Right cardiac atrium (tissue), 5 donors: ENCODE measurements at regions not wholly inside any gene's neighbourhood (a gene's known extent, or its start where the extent isn't known, plus 50 kb on each side); places are given as distances from the start of the nearest gene placed in this dataset.

ENCODE experiments used
- ATAC-seq, 2 donors: fragments of 200-7000 bp; cut with Tn5 transposase; one replicate each; pipeline versions ENCODE4 v1.8.0 to v1.9.1; 2020; ENCODE audit warnings: moderate library complexity in 2 of 2, mild to moderate bottlenecking in 1 of 2
- DNase-seq, 3 donors: peaks; one replicate each; pipeline ENCODE4 v3.0.0-alpha.2; 2020
- H3K27ac ChIP-seq: one replicate; pipeline ENCODE4 v1.5.1; 2013; ENCODE audit warnings: mild to moderate bottlenecking, low read length, control low read depth, moderate library complexity
- H3K27me3 ChIP-seq: one replicate; pipeline ENCODE4 v1.6.1; 2013; ENCODE audit not compliant: control insufficient read depth, insufficient read depth
- H3K4me1 ChIP-seq: one replicate; pipeline ENCODE4 v1.6.1; 2013; ENCODE audit warnings: low read length; ENCODE audit not compliant: control insufficient read depth, insufficient read depth
- H3K4me3 ChIP-seq: one replicate; pipeline ENCODE4 v1.5.1; 2013; ENCODE audit warnings: low read length, control low read depth
- H3K9me3 ChIP-seq: one replicate; pipeline ENCODE4 v1.6.1; 2013; ENCODE audit warnings: low read length; ENCODE audit not compliant: control insufficient read depth
- WGBS: extraction: QIAGEN DNeasy Blood & Tissue Kit; methylation state at CpG from one replicate; pipeline ENCODE4 v1.1.7; 2013; 5-methylcytosine and 5-hydroxymethylcytosine counted together
- intact Hi-C, 4 donors: fragments of 100-400 bp; cut with DNase I; formaldehyde crosslinking; loops; one replicate each; pipeline versions ENCODE4 v1.11.0 to v1.14.0; 2022 to 2023
- donor health status: healthy with polysubstance abuse.
- donor health status: DM: no; HTN: yes; CAD: no.
- donor health status: DM: no; HTN: no; CAD: no.
- donor health status: DM: no; HTN: yes; CAD: no; lungs with severe emphysema.
- donor health status: DM: yes; HTN: yes; CAD: no.

DNA sequence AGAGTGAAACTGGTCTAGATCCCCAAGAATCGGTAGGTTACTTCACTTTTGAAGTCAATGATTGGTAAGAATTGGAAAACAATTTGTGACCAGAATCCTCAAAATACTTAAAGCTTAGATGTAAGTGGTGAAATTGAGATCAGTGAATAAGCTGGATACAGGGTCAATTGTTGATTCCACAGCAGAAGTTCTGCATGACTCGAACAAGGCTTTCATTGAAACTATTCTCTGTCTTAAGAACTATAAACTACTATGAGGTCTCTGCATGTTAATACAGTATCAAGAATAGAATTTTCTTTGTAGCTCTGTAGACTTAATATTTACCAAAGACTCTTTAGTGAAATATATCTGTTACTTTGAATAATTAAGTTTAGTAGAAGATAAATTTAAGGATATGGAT is 324.2 kb upstream of the FIGN start:
- WGBS: 82% methylated on average over 2 of the region's 2 CpGs
- intact Hi-C loops: loop anchor here in 3 of 4 donors (5.0 to 10.0 kb wide), 3 partner anchors 183 to 715 kb away; no protein-coding TSS in a partner anchor

DNA sequence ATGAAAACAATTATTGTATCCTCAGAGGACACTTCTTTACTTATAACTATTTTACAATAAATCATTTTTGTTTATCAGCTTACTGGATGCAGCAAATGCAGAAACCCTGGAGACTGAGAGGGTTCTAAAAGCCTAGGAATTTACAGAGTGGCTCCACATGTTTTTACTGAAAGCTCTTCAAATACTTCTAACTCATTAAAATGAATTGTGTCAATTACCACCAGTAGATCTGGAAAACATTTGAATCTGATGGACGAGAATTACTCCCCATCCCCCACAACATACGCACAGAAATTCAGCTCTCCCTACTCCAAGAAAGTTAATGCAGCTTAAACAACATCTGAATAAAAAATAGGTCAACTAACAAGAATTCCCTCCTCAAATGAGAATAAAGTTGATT is 319.8 kb upstream of the FIGN start:
- Histone ChIP-seq H3K27ac (no peak overlapping the region), H3K4me3 (no peak overlapping the region), H3K9me3 (no peaks in the 10 kb centered on the region), H3K27me3 (no peaks in the 10 kb centered on the region), H3K4me1 (no peaks in the 10 kb centered on the region)
- 79% methylated on average over 2 of the region's 2 CpGs for WGBS
- DNase-seq (no peak), ATAC-seq (no peak)
- intact Hi-C loops: no loop called here

More for the DNA sequence above, 324.2 kb upstream of the FIGN start:
- H3K27me3 ChIP-seq: no peaks in the 10 kb centered on the region
- H3K4me3 ChIP-seq: no peak overlapping the region
- ATAC-seq: no peak
- H3K4me1 ChIP-seq: no peaks in the 10 kb centered on the region
- no peaks in the 10 kb centered on the region for H3K9me3 ChIP-seq
- DNase-seq: no peak
- H3K27ac ChIP-seq: no peak overlapping the region

DNA sequence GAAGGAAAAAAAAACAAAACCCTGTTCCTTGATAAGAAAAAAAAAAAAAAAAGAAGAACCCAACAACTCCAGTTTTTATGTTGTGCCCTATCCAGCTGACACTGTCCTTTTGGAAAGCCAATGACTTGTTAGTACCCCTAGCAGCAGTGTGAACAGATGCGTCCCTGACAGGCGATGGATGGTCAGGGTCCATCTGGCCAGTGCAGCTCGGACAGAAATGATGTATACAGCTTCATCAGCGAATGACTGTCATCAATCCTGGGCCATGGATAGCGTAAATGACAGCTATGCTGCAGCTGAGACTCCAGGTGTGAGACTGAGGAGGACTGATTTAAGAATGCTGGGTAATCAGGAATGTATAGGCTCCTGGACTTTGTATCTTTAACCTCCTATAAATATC is 318.8 kb upstream of the FIGN start:
- ATAC-seq (no peak), DNase-seq (no peak)
- H3K27ac ChIP-seq: no peak overlapping the region
- no peaks in the 10 kb centered on the region for H3K27me3 ChIP-seq
- intact Hi-C loops: no loop called here
- no peaks in the 10 kb centered on the region for H3K9me3 ChIP-seq
- WGBS: 89% methylated on average over 5 of the region's 5 CpGs
- H3K4me3 ChIP-seq: no peak overlapping the region
- H3K4me1 ChIP-seq: peaks cover 2% of the 10 kb centered on the region

DNA sequence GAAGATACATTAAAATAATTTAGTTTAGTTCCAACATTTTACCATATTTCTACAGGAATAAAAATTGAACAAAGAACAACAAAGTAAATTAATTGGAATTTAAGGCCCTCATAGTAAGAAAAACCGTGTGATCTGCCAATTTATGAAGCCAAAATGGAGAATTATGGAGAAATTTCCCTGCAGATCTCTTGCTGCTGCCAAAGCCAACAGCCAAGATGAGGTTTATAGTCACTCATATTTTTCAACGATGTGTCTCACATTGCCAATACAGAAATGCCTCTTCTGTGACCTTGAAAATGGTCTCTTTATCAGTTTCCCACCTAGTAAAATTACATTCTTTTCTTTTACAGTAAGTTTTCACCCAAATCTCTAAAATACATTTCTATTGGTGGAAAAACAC is 317.2 kb upstream of the FIGN start:
- peak in 1 of 3 donors; percentile 35 for DNase-seq
- Histone ChIP-seq H3K4me3 (no peak overlapping the region), H3K4me1 (peaks cover 2% of the 10 kb centered on the region), H3K27me3 (no peaks in the 10 kb centered on the region), H3K27ac (no peak overlapping the region), H3K9me3 (no peaks in the 10 kb centered on the region)
- WGBS: 35% methylated on average over 2 of the region's 2 CpGs
- intact Hi-C loops: no loop called here
- ATAC-seq: peak in 1 of 2 donors; percentile 65

DNA sequence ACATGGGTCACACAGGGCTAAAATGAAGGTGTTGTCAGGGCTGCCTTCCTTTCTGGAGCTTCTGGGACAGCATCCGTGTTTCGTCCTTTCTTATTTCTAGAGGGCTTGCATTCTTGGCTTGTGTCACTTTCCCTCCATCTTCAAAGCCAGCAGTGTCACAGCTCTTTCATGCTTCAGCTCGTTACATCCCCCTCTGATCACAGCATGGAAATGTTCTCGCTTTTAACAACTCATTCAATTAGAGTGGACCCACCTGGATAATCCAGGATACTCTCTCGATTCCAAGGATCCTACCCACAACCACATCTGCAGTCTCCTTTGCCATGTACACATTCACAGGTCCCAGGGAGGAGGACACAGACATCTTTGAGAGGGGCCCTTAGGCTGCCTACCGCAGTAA is 316.2 kb upstream of the FIGN start:
- H3K27ac ChIP-seq: no peak overlapping the region
- H3K9me3 ChIP-seq: no peaks in the 10 kb centered on the region
- no peaks in the 10 kb centered on the region for H3K27me3 ChIP-seq
- no peak overlapping the region for H3K4me3 ChIP-seq
- intact Hi-C loops: no loop called here
- peaks cover 2% of the 10 kb centered on the region for H3K4me1 ChIP-seq
- ATAC-seq: no peak
- WGBS: 61% methylated on average over 6 of the region's 6 CpGs
- DNase-seq: no peak

DNA sequence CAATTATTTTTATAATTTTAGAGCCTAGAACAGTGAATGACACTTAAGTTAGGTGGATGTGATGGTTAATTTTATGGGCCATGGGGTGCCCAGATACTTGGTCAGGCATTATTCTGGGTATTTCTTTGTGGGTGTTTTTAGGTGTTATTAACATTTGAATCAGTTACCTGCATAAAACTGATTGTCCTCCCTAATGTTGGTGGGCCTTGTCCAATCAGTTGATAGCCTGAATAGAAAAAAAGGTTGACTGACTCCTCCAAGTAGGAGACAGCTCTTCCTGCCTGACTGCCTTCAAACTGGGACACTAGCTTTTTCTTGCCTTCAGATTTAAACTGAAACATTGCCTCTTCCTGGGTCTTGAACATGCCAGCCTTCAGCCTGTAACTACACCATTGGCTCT is 312.9 kb upstream of the FIGN start:
- DNase-seq: no peak
- ATAC-seq: no peak
- Histone ChIP-seq H3K4me1 (peaks cover 2% of the 10 kb centered on the region), H3K4me3 (no peak overlapping the region), H3K27ac (no peak overlapping the region), H3K9me3 (no peaks in the 10 kb centered on the region), H3K27me3 (no peaks in the 10 kb centered on the region)
- intact Hi-C loops: loop anchor here in 1 of 4 donors (10.0 kb wide), 1 partner anchor 314 kb away; the partner anchor contains the start of gene FIGN

DNA sequence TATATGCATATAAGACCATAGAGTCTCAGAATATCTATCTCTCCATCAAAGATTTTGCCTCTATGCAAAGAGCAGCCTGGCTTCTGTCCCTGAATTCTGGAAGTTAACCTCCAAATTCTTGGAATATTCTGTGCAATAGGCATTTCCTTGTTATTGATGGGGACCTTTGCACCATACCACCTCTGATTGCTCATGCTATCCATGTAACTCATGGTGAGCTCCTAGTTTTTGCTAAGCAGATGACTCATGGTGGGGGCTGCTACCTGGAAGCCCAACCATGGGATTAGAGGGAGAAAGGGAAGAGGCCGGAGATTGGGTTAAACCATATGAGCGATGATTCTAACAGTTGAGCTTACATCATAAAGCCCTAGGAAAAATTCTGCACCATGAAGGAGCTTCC is 310.2 kb upstream of the FIGN start:
- intact Hi-C loops: loop anchor here in 1 of 4 donors (10.0 kb wide), 1 partner anchor 311 kb away; the partner anchor contains the start of gene FIGN
- Histone ChIP-seq H3K27me3 (no peaks in the 10 kb centered on the region), H3K4me3 (no peak overlapping the region), H3K27ac (no peak overlapping the region), H3K9me3 (no peaks in the 10 kb centered on the region), H3K4me1 (peaks cover 2% of the 10 kb centered on the region)
- ATAC-seq (no peak), DNase-seq (no peak)
- 71% methylated on average over 2 of the region's 2 CpGs for WGBS

DNA sequence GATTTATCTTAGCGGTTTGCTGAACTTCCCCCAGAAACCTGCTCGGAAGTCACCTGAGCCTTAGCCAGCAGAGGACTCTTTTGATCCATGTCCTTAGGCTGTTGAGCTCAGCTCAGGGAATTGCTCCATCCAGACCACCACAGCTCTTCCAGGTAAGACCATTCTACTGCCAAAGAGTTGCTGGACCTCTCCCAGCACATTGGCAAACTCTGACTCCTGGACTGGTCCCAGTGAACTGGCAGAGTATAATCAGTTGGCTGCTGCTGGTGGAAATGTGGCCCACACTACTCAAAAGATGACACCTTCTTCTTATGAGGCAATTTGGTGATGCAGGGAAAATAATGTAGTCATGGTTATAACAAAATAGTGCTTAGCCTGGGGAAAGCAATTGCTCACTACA is 308.8 kb upstream of the FIGN start:
- ATAC-seq (peak; percentile 93 to 94), DNase-seq (peak; percentile 49 to 80 (median 68))
- intact Hi-C loops: loop anchor here in 1 of 4 donors (10.0 kb wide), 1 partner anchor 310 kb away; the partner anchor contains the start of gene FIGN
- H3K27me3 ChIP-seq: no peaks in the 10 kb centered on the region
- H3K4me1 ChIP-seq: no peaks in the 10 kb centered on the region
- no peak overlapping the region for H3K27ac ChIP-seq
- WGBS: 76% methylated on average over 2 of the region's 2 CpGs
- no peaks in the 10 kb centered on the region for H3K9me3 ChIP-seq
- no peak overlapping the region for H3K4me3 ChIP-seq

DNA sequence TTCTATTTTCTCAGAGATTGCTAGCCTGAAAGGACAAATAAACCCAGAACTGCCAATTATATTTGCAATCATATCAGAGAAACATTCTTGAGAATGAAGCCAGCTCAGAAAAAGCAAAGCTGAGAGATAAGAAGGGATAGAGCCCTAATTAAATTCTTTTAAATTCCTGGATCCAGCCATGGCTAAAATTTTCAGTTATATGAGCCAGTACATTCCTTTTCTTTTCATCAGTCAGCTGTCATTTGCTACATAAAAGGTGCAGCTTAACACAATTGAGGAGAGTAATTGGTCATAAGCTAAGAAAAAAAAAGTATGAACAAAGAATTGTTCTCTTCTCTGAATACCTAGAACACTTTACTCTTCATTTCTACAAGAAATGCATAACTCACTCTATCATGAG is 303.5 kb upstream of the FIGN start:
- Histone ChIP-seq H3K27ac (no peak overlapping the region), H3K4me1 (no peaks in the 10 kb centered on the region), H3K9me3 (no peaks in the 10 kb centered on the region), H3K27me3 (no peaks in the 10 kb centered on the region), H3K4me3 (no peak overlapping the region)
- ATAC-seq (peak in 1 of 2 donors; percentile 80), DNase-seq (no peak)
- intact Hi-C loops: no loop called here

DNA sequence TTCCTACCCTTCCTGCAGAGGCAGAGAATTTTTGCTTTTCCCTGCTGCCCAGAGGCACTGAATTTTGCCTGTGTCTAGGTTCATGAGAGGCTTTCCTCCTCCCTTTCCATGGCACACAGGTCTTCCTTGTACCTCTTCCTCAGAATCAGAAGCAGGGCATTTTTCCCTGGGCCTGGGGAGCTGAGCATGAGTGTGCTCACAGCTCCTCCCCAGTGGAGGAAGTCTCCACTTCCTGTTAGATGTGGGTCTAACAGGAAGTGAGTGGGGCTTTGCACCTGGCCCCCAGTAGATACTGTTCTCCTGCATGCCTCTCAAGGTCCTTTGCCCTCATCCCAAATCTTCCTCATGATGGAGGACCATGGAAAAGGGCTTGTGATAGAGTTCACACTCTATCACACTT is 297.2 kb upstream of the FIGN start:
- Histone ChIP-seq H3K4me3 (no peak overlapping the region), H3K9me3 (no peaks in the 10 kb centered on the region), H3K27me3 (no peaks in the 10 kb centered on the region), H3K27ac (no peak overlapping the region), H3K4me1 (no peaks in the 10 kb centered on the region)
- intact Hi-C loops: no loop called here
- DNase-seq: no peak
- ATAC-seq: no peak

DNA sequence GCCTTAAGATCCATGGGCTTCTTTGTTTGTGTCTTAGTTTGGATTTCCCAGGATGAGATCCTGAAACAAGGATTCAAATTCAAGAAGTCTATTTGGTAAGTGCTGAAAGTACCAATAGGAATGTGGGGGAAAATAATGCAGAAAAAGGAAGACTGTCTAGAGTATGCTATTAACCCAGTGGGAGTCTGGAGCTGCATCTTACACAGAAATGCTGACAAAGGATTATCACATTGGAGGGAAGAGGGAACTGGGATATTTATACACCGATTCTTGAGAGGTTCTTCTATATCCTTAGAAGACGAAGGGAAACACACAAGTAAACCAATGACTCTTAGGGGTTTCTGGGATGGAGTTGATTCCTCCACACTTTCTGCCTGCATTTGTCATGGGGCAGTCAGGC is 294.8 kb upstream of the FIGN start:
- intact Hi-C loops: no loop called here
- Histone ChIP-seq H3K4me1 (no peaks in the 10 kb centered on the region), H3K27me3 (no peaks in the 10 kb centered on the region), H3K4me3 (no peak overlapping the region), H3K9me3 (no peaks in the 10 kb centered on the region), H3K27ac (no peak overlapping the region)
- ATAC-seq (no peak), DNase-seq (no peak)
- 94% methylated on average over 2 of the region's 2 CpGs for WGBS

DNA sequence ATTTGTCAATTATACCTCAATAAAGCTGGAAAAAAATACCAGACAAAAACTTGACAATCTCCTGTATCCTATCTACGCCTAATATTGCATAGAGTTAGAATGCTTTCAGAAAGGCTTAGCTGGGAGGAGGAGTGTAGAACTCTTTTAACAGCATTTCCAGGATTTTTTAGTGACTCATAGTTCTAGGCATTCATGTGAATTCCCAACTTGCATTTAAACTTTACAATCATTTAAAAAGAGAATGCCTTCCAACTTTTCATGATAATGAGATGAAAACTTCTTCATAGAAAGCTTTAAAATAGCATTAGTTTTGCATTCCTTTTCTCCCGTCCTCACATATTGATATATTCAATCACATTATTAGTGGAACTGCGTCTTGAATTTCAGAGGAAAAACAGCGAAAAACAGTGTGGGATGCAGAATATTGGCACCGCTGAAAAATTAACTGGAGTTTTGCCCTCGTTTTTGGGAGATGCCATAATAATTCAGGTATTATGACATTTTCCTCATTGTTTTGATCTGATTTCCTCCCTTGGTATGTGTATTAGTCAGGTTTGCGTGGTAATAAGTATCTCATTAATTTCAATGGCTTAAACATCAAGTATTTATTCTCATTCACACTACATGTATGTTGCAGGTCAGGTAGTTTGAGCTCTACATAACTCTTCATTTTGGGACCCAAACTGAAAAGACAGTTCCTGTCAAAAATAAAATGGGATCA is 293.2 kb upstream of the FIGN start:
- WGBS: 64% methylated on average over 7 of the region's 7 CpGs
- Histone ChIP-seq H3K9me3 (no peaks in the 10 kb centered on the region), H3K4me1 (no peaks in the 10 kb centered on the region), H3K27me3 (no peaks in the 10 kb centered on the region), H3K4me3 (no peak overlapping the region), H3K27ac (no peak overlapping the region)
- intact Hi-C loops: no loop called here
- ATAC-seq: peak in 1 of 2 donors; percentile 69
- DNase-seq: no peak
